HG03045 (cell line): ENCODE measurements at regions not wholly inside any gene's neighbourhood (a gene's known extent, or its start where the extent isn't known, plus 50 kb on each side); places are given as distances from the start of the nearest gene placed in this dataset.
"Not testable (repeated sequence)": the region's sequence is repeated elsewhere in the genome, so short reads cannot be mapped to it uniquely, and the experiment has no call there.

Experiments
- ATAC-seq: cut with Tn5 transposase; IDR thresholded peaks from one replicate; pipeline ENCODE4 v1.9.1; 2021; ENCODE audit warnings: mild to moderate bottlenecking, moderate library complexity; ENCODE audit not compliant: unreplicated experiment

- ATAC-seq = no peak
These were observed 702.9 kb downstream of the BCL11A start for GRCh38 chr2:59850554-59850953.

- no peak for ATAC-seq
These were observed 719.5 kb downstream of the BCL11A start for GRCh38 chr2:59833941-59834340.

- ATAC-seq = no peak
These were observed 722.9 kb downstream of the BCL11A start for GRCh38 chr2:59830601-59831000.

GRCh38 chr2:59827677-59828076 is 725.8 kb downstream of the BCL11A start:
- no peak for ATAC-seq

GRCh38 chr2:59826177-59826576 is 727.3 kb downstream of the BCL11A start:
- no peak for ATAC-seq

- no peak for ATAC-seq
These were observed 729.1 kb downstream of the BCL11A start for GRCh38 chr2:59824314-59824713.

GRCh38 chr2:59816075-59816474 is 737.4 kb downstream of the BCL11A start:
- no peak for ATAC-seq

- not testable (repeated sequence) for ATAC-seq
These were observed 743.2 kb downstream of the BCL11A start for GRCh38 chr2:59810283-59810682.

GRCh38 chr2:59806486-59806885 is 747.0 kb downstream of the BCL11A start:
- ATAC-seq = no peak

GRCh38 chr2:59804732-59805131 is 748.7 kb downstream of the BCL11A start:
- ATAC-seq = no peak

- no peak for ATAC-seq
These were observed 749.9 kb downstream of the BCL11A start for GRCh38 chr2:59803586-59803985.

- no peak for ATAC-seq
These were observed 754.7 kb downstream of the BCL11A start for GRCh38 chr2:59798687-59799232.

GRCh38 chr2:59791004-59791618 is 762.3 kb downstream of the BCL11A start:
- ATAC-seq = no peak

- ATAC-seq = no peak
These were observed 763.1 kb downstream of the BCL11A start for GRCh38 chr2:59790186-59791003.

- ATAC-seq = no peak
These were observed 763.9 kb downstream of the BCL11A start for GRCh38 chr2:59789523-59789922.

GRCh38 chr2:59787095-59787494 is 766.4 kb downstream of the BCL11A start:
- ATAC-seq = no peak

- no peak for ATAC-seq
These were observed 766.8 kb downstream of the BCL11A start for GRCh38 chr2:59786684-59787083.

- ATAC-seq = no peak
These were observed 773.9 kb downstream of the BCL11A start for GRCh38 chr2:59779571-59779970.

- ATAC-seq = no peak
These were observed 776.3 kb downstream of the BCL11A start for GRCh38 chr2:59777120-59777519.

- ATAC-seq = no peak
These were observed 776.8 kb downstream of the BCL11A start for GRCh38 chr2:59776726-59777008.

- ATAC-seq = no peak
These were observed 778.5 kb downstream of the BCL11A start for GRCh38 chr2:59774821-59775433.

- ATAC-seq = no peak
These were observed 782.8 kb downstream of the BCL11A start for GRCh38 chr2:59770651-59771050.
